H1 (cell line): ENCODE measurements at regions not wholly inside any gene's neighbourhood (a gene's known extent, or its start where the extent isn't known, plus 50 kb on each side); places are given as distances from the start of the nearest gene placed in this dataset.

ENCODE experiments used
- GABPA ChIP-seq: IDR thresholded peaks from 2 replicates; pipeline ENCODE4 v1.6.1; 2011; ENCODE audit warnings: mild to moderate bottlenecking, low read length, moderate library complexity, borderline replicate concordance; ENCODE audit not compliant: insufficient read depth
- MAX ChIP-seq: IDR thresholded peaks from 2 replicates; pipeline ENCODE4 v1.6.1; 2012; ENCODE audit warnings: inconsistent platforms
- SRF ChIP-seq: IDR thresholded peaks from 2 replicates; pipeline ENCODE4 v1.6.1; 2011; ENCODE audit warnings: mild to moderate bottlenecking, low read depth, low read length, moderate library complexity
- TF ChIP-seq, protein P1 (sequence below), 3 experiments: IDR thresholded peaks; 1 replicate in 2 of 3; 2 replicates in 1 of 3; pipeline versions ENCODE4 v1.5.1 to v1.6.1; 2011; ENCODE audit warnings: low read length in 3 of 3, mild to moderate bottlenecking in 3 of 3, inconsistent platforms in 2 of 3, low read depth in 1 of 3, moderate library complexity in 1 of 3; ENCODE audit not compliant: insufficient read depth in 1 of 3; ENCODE audit errors: control extremely low read depth in 1 of 3

DNA sequence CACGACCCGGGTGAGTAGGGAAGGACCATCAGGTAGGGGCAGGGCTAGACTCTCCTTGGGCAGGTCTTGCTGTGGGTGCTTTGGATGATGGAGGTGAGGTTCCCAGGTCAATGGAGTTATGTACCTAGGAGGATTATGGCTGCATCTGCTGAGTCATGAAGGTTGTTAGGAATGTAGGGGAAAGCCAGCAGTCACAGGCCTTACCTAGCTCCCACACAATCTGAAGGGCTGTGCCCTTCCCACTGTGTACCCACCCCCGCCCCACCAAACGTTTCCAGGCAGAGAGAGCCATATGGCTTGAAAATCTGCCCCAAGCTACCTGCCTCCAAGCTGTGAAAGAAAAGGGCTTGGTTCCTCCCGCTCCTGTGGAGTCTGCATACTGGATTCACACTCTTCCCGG is 573.4 kb upstream of the DPPA4 start:
- TF ChIP-seq GABPA (no peak), SRF (no peak), MAX (no peak)
- TF ChIP-seq, protein P1, sequence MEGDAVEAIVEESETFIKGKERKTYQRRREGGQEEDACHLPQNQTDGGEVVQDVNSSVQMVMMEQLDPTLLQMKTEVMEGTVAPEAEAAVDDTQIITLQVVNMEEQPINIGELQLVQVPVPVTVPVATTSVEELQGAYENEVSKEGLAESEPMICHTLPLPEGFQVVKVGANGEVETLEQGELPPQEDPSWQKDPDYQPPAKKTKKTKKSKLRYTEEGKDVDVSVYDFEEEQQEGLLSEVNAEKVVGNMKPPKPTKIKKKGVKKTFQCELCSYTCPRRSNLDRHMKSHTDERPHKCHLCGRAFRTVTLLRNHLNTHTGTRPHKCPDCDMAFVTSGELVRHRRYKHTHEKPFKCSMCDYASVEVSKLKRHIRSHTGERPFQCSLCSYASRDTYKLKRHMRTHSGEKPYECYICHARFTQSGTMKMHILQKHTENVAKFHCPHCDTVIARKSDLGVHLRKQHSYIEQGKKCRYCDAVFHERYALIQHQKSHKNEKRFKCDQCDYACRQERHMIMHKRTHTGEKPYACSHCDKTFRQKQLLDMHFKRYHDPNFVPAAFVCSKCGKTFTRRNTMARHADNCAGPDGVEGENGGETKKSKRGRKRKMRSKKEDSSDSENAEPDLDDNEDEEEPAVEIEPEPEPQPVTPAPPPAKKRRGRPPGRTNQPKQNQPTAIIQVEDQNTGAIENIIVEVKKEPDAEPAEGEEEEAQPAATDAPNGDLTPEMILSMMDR (IDR thresholded peaks at IDR 0.05; ENCODE audit: control extremely low read depth in 1 of 3, insufficient read depth in 1 of 3, low read depth in 1 of 3, low read length in 3 of 3), result no peak
